Heart left ventricle (tissue), 16 donors: ENCODE measurements at regions not wholly inside any gene's neighbourhood (a gene's known extent, or its start where the extent isn't known, plus 50 kb on each side); places are given as distances from the start of the nearest gene placed in this dataset.
A peak's percentile ranks its signal among the peaks of the same experiment; 100 is the strongest.

Experiments used
- ATAC-seq, 4 donors: fragments of 200-7000 bp; cut with Tn5 transposase; one replicate each; pipeline ENCODE4 v1.9.1; 2020 to 2022; ENCODE audit warnings: moderate library complexity in 4 of 4, mild to moderate bottlenecking in 3 of 4, moderate number of reproducible peaks in 1 of 4
- DNase-seq, 5 donors: peaks; one replicate each; pipeline ENCODE4 v3.0.0-alpha.2; 2020
- H3K27ac ChIP-seq, 12 donors: fragments of 200-600 bp; sonication (generic) in 4 of 12; one replicate each; pipeline versions ENCODE4 v1.5.0 to v1.8.0; 2016 to 2022; ENCODE audit warnings: mild to moderate bottlenecking in 2 of 12
- H3K27me3 ChIP-seq, 9 donors: fragments of 200-600 bp; sonication (generic) in 2 of 9; one replicate each; pipeline versions ENCODE4 v1.5.1 to v1.8.0; 2016 to 2022; ENCODE audit warnings: mild to moderate bottlenecking in 3 of 9
- H3K36me3 ChIP-seq, 9 donors: fragments of 200-600 bp; sonication (generic) in 2 of 9; one replicate each; pipeline versions ENCODE4 v1.5.0 to v1.8.0; 2018 to 2022; ENCODE audit warnings: mild to moderate bottlenecking in 2 of 9
- H3K4me1 ChIP-seq, 12 donors: fragments of 200-600 bp; sonication (generic) in 4 of 12; one replicate each; pipeline versions ENCODE4 v1.5.0 to v1.8.0; 2016 to 2022; ENCODE audit warnings: mild to moderate bottlenecking in 3 of 12
- H3K4me3 ChIP-seq, 12 donors: fragments of 200-600 bp; sonication (generic) in 4 of 12; one replicate each; pipeline versions ENCODE4 v1.5.0 to v1.8.0; 2017 to 2022; ENCODE audit warnings: mild to moderate bottlenecking in 9 of 12, moderate library complexity in 4 of 12
- H3K9me3 ChIP-seq, 12 donors: fragments of 200-600 bp; sonication (generic) in 4 of 12; one replicate each; pipeline versions ENCODE4 v1.5.0 to v1.8.0; 2016 to 2022; ENCODE audit warnings: mild to moderate bottlenecking in 1 of 12
- POLR2A ChIP-seq, 2 donors: fragments of 450-650 bp; IDR thresholded peaks; one replicate each; pipeline ENCODE4 v1.6.1; 2017; ENCODE audit warnings: antibody characterized with exemption in 2 of 2, mild to moderate bottlenecking in 2 of 2, moderate library complexity in 2 of 2
- WGBS, 4 donors: extraction: QIAGEN DNeasy Blood & Tissue Kit in 2 of 4; methylation state at CpG; one replicate each; pipeline versions ENCODE4 v1.1.5 to v1.1.7; 2013 to 2018; 5-methylcytosine and 5-hydroxymethylcytosine counted together
- intact Hi-C, 10 donors: fragments of 100-400 bp; cut with DNase I; formaldehyde crosslinking; loops; one replicate each; pipeline versions ENCODE4 v1.11.1 to v1.14.2; 2022
- TF ChIP-seq, protein P1 (sequence below), 12 donors: fragments of 200-600 bp; sonication (generic) in 4 of 12; IDR thresholded peaks; one replicate each; pipeline versions ENCODE4 v1.5.0 to v1.8.0; 2018 to 2022; ENCODE audit warnings: antibody characterized with exemption in 12 of 12, mild to moderate bottlenecking in 5 of 12
- donor health status: ischemic (EF 13 %, LVEDD 7.1; RV severe dilation, severe dysfunction).
- donor health status: healthy with polysubstance abuse.
- donor health status: DM: no; HTN: yes; CAD: no.
- donor health status: DM: no; HTN: no; CAD: no.
- donor health status: ischemic (EF 25% LVEDD 6.9; RV normal size, moderate dysfunction).
- donor health status: ischemic (EF 25% LVEDD 5.7; RV mildly dilated, moderate dysfunction).
- donor health status: healthy.
- donor health status: DM: yes; HTN: yes; CAD: no.
- donor health status: ischemic (EF 35%, LVEDD 5.7; RV mildly dilated, moderate dysfunction).
- donor health status: nonischemic (EF 11% LVEDD 7.7; RV severe dilation, severe dysfunction).
- donor health status: DM: yes; HTN: yes; CAD: no.
- donor health status: PGD.
- donor health status: ischemic (EF 29% LVEDD 5.4; RV normal size, mild dysfunction).
- donor health status: nonischemic (EF 23%, LVEDD 6.1; RV moderate dilation, normal function).

DNA sequence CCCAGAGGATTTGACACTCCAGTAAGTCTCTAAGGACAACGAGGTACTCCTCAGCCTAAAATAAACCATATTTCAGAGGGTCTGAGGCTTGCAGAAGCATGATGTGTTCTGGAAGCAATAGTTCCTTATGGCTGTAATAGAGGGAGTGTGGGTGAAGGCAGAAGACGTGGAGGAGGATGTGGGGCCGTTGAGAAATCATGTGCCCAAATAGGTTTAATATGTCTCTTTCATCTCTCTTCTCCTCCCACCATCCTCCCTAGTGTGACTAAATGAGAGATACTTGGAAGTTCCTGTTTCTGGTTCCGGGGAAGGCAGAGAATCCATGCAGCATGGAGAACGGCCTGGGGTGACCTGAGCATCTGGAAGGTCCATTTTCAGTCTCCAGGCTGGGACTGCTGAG is 174.0 kb upstream of the RSPO3 start:
- intact Hi-C loops = no loop called here
- TF ChIP-seq POLR2A (IDR thresholded peaks at IDR 0.05) = no peak
- H3K9me3 ChIP-seq = no peaks in the 10 kb centered on the region
- H3K27ac ChIP-seq = no peak overlapping the region
- 42 to 60% (median 50%) methylated on average over 5 of the region's 5 CpGs for WGBS, 4 donors
- H3K4me1 ChIP-seq = no peaks in the 10 kb centered on the region
- no peak for DNase-seq
- no peaks in the 10 kb centered on the region for H3K36me3 ChIP-seq
- no peak overlapping the region for H3K4me3 ChIP-seq
- no peaks in the 10 kb centered on the region for H3K27me3 ChIP-seq
- ATAC-seq = no peak

DNA sequence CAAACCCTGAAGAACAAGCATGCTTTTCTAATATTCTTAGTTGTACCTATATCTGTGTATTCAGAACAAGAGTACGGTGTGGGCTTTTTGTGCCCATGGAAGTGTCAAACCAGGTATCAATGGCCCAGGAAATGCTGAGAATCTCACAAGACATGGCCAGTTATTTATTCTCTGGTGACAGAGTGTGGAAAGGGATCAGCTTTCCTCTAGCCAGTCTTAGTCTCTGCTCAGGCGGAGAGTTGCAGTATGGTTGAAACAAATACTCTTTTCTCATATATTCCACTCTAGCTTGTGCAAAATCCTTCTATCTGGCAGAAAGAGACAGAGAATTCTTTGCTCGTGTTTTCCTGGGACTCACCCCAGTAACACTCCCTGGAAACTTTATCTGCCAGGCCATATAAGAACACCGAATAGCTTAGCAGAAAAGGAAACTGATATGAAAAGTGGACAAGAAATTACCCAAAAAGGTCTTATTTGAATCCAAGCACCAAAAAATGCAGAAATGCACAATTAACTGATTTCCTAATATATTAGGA is 173.3 kb upstream of the RSPO3 start:
- Histone ChIP-seq H3K9me3 (no peaks in the 10 kb centered on the region), H3K4me1 (no peaks in the 10 kb centered on the region), H3K27ac (no peak overlapping the region), H3K27me3 (no peaks in the 10 kb centered on the region), H3K4me3 (no peak overlapping the region), H3K36me3 (no peaks in the 10 kb centered on the region)
- ATAC-seq = no peak
- no peak for DNase-seq
- intact Hi-C loops = no loop called here
- no peak for TF ChIP-seq POLR2A (IDR thresholded peaks at IDR 0.05)
- TF ChIP-seq, protein P1, sequence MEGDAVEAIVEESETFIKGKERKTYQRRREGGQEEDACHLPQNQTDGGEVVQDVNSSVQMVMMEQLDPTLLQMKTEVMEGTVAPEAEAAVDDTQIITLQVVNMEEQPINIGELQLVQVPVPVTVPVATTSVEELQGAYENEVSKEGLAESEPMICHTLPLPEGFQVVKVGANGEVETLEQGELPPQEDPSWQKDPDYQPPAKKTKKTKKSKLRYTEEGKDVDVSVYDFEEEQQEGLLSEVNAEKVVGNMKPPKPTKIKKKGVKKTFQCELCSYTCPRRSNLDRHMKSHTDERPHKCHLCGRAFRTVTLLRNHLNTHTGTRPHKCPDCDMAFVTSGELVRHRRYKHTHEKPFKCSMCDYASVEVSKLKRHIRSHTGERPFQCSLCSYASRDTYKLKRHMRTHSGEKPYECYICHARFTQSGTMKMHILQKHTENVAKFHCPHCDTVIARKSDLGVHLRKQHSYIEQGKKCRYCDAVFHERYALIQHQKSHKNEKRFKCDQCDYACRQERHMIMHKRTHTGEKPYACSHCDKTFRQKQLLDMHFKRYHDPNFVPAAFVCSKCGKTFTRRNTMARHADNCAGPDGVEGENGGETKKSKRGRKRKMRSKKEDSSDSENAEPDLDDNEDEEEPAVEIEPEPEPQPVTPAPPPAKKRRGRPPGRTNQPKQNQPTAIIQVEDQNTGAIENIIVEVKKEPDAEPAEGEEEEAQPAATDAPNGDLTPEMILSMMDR (IDR thresholded peaks at IDR 0.05) = no peak
- WGBS, 4 donors = 67 to 78% (median 73%) methylated on average over 4 of the region's 4 CpGs

DNA sequence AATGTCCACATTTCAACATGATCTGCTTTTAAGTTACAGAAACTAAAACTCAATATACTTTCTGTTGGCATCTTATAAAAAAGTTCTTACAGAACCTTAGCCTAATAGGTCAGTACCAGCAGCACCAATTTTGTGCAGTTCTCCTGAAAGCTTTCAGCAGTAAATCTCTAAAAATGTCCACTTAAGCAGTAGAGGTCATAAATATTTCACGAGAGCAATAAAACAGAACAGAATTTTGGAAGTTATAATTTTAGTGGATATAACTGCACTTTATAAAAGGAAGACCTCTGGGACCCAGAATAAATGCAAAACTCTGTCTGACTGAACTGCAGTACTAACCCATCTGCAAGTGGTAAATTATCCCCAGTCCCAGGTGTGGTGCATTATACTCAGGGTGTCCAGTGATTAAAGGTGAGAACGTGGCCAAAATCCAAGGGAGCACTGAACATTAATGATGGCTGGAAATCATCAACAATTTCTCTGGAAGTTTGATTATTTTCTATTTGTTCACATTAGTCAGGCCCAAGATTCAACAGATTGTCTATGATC is 172.6 kb upstream of the RSPO3 start:
- Histone ChIP-seq H3K4me1 (no peaks in the 10 kb centered on the region), H3K4me3 (no peak overlapping the region), H3K27me3 (no peaks in the 10 kb centered on the region), H3K36me3 (no peaks in the 10 kb centered on the region), H3K27ac (no peak overlapping the region), H3K9me3 (no peaks in the 10 kb centered on the region)
- TF ChIP-seq POLR2A (IDR thresholded peaks at IDR 0.05) = no peak
- TF ChIP-seq, protein P1 (IDR thresholded peaks at IDR 0.05) = no peak
- intact Hi-C loops = no loop called here
- ATAC-seq = no peak
- 85 to 89% (median 86%) methylated on average over 2 of the region's 2 CpGs for WGBS, 4 donors
- DNase-seq = no peak

DNA sequence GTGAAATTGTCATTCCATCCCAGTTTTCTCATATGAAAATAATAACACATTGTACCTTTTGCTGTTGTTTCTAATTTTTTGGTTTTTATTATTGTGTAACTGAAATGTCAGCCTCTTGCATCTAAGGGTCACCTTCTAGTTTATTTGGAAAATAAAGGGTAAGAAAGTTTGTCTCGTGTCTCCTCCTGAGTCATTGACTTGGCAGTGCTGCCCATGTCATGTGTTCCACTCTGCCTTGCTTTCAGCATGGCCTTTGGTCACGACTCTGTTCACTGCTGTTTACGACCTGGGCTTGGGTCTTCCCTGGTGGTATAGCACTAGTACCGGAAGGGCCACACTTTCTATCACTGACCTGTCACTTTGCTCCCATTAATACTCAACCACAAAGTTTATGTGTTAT is 171.4 kb upstream of the RSPO3 start:
- 49 to 86% (median 74%) methylated on average over 4 of the region's 4 CpGs for WGBS, 4 donors
- Histone ChIP-seq H3K4me1 (no peaks in the 10 kb centered on the region), H3K9me3 (no peaks in the 10 kb centered on the region), H3K36me3 (no peaks in the 10 kb centered on the region), H3K4me3 (no peak overlapping the region), H3K27me3 (no peaks in the 10 kb centered on the region), H3K27ac (no peak overlapping the region)
- TF ChIP-seq, protein P1 (IDR thresholded peaks at IDR 0.05) = no peak
- TF ChIP-seq POLR2A (IDR thresholded peaks at IDR 0.05) = no peak
- peak in 1 of 5 donors; percentile 27 for DNase-seq
- ATAC-seq = no peak
- intact Hi-C loops = no loop called here

DNA sequence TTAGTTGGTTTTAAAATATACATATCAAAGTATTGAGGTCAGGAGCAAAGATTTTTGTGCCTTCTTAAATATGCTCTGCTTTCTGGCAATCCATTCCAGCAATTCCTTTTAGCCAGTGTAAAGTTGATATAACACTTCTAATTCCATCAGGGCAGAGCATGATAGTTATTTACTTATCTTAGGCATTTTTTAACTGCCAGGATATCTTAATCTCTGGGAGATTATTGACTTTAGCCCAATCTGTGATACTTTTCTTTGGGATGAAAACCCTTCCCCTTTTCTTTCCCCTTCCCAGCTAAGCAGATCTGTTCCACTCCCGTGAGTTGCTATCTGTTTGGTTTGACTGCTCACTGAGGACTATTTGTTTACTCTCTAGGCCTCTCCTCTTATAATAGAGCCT is 168.7 kb upstream of the RSPO3 start:
- H3K27me3 ChIP-seq = no peaks in the 10 kb centered on the region
- no peaks in the 10 kb centered on the region for H3K36me3 ChIP-seq
- ATAC-seq (no peak), DNase-seq (no peak)
- no peak overlapping the region for H3K4me3 ChIP-seq
- 46 to 67% (median 59%) methylated on average over 1 of the region's 1 CpG for WGBS, 4 donors
- H3K4me1 ChIP-seq = no peaks in the 10 kb centered on the region
- intact Hi-C loops = no loop called here
- no peak overlapping the region for H3K27ac ChIP-seq
- no peaks in the 10 kb centered on the region for H3K9me3 ChIP-seq
- TF ChIP-seq, protein P1 (IDR thresholded peaks at IDR 0.05) = no peak
- no peak for TF ChIP-seq POLR2A (IDR thresholded peaks at IDR 0.05)
